HCT116 (cell line): ENCODE measurements at regions not wholly inside any gene's neighbourhood (a gene's known extent, or its start where the extent isn't known, plus 50 kb on each side); places are given as distances from the start of the nearest gene placed in this dataset.

ENCODE experiments used
- ATAC-seq: fragments of 200-7000 bp; cut with Tn5 transposase; 2 replicates; pipeline ENCODE4 v1.9.1; 2020; ENCODE audit warnings: mild to moderate bottlenecking, moderate library complexity
- BruUV-seq: library from RNA; stranded (reverse); fragments of 400-500 nt; replicated peaks from 2 replicates; lab custom pipeline; 2021; lab: Mats Ljungman, UMichigan
- CTCF ChIA-PET: fragments of 300-600 bp; sonication (Branson Sonifier 250); formaldehyde crosslinking; loops from one replicate; lab custom pipeline; 2021; ENCODE audit warnings: antibody characterized with exemption; lab: Charles Lee
- POLR2A ChIA-PET: fragments of 300-600, 350-600 bp; sonication (Branson Sonifier 250); formaldehyde crosslinking; loops from one replicate; lab custom pipeline; 2021; ENCODE audit warnings: antibody characterized with exemption; lab: Charles Lee
- RAD21 ChIA-PET, 2 experiments: fragments of 300-600 bp; sonication (Branson Sonifier 250); formaldehyde crosslinking; loops; one replicate each; lab custom pipeline; 2023; ENCODE audit warnings: low total read pairs in 2 of 2; ENCODE audit not compliant: uncharacterized antibody in 2 of 2, unreplicated experiment in 2 of 2, low non-redundant PET in 1 of 2; lab: Charles Lee
- DNase-seq: peaks from one replicate; pipeline ENCODE4 v3.0.0-alpha.2; 2010; ENCODE audit warnings: low read depth, low spot score
- H2AFZ ChIP-seq: fragments of 200-600 bp; shearing (Covaris generic), sonication (generic); 2 replicates; pipeline ENCODE4 v1.6.1; 2017; ENCODE audit warnings: low read depth, mixed run types, mixed read lengths, antibody characterized with exemption, low read length; ENCODE audit not compliant: poor library complexity, severe bottlenecking
- H3K27ac ChIP-seq: 2 replicates; pipeline ENCODE4 v1.5.1; 2012; ENCODE audit warnings: low read depth, low read length
- H3K27me3 ChIP-seq: fragments of 200-600 bp; sonication (generic); 2 replicates; pipeline ENCODE4 v1.6.1; 2016; ENCODE audit warnings: mixed run types, low read length, mixed read lengths; ENCODE audit not compliant: insufficient read depth
- H3K36me3 ChIP-seq, 2 experiments: fragments of 200-500 bp in 1 of 2; fragments of 200-600 bp in 1 of 2; sonication (Bioruptor generic) in 1 of 2; sonication (generic) in 1 of 2; 2 replicates each; pipeline versions ENCODE4 v1.5.1 to v1.6.1; 2014 to 2016; ENCODE audit warnings: low read length in 2 of 2, inconsistent platforms in 1 of 2, mixed read lengths in 1 of 2, mixed run types in 1 of 2; ENCODE audit not compliant: insufficient read depth in 2 of 2, control insufficient read depth in 1 of 2
- H3K4me1 ChIP-seq, 2 experiments: fragments of 200-600 bp in 1 of 2; sonication (generic) in 1 of 2; 2 replicates each; pipeline versions ENCODE4 v1.5.1 to v1.6.1; 2012 to 2017; ENCODE audit warnings: low read length in 2 of 2, inconsistent platforms in 1 of 2, mild to moderate bottlenecking in 1 of 2, mixed read lengths in 1 of 2, mixed run types in 1 of 2, moderate library complexity in 1 of 2; ENCODE audit not compliant: insufficient read depth in 2 of 2, control insufficient read depth in 1 of 2
- H3K4me2 ChIP-seq: fragments of 200-600 bp; sonication (generic); 2 replicates; pipeline ENCODE4 v1.6.1; 2017; ENCODE audit warnings: mixed run types, low read length, mixed read lengths
- H3K4me3 ChIP-seq, 2 experiments: fragments of 200-600 bp in 1 of 2; sonication (generic) in 1 of 2; replicated peaks in 1 of 2; 2 replicates each; pipeline ENCODE4 v1.5.1; 2011 to 2016; ENCODE audit warnings: low read length in 2 of 2, control low read depth in 1 of 2, low read depth in 1 of 2, mild to moderate bottlenecking in 1 of 2, mixed read lengths in 1 of 2, mixed run types in 1 of 2
- H3K79me2 ChIP-seq: fragments of 200-600 bp; sonication (generic); 2 replicates; pipeline ENCODE4 v1.6.1; 2017; ENCODE audit warnings: mild to moderate bottlenecking, mixed run types, low read length, moderate library complexity, mixed read lengths; ENCODE audit not compliant: insufficient read depth
- H3K9ac ChIP-seq: fragments of 200-600 bp; sonication (generic); 2 replicates; pipeline ENCODE4 v1.6.1; 2016; ENCODE audit warnings: low read length, mixed read lengths
- H3K9me2 ChIP-seq: fragments of 200-600 bp; sonication (generic), shearing (Covaris generic); 2 replicates; pipeline ENCODE4 v1.6.1; 2017; ENCODE audit warnings: mixed run types, mild to moderate bottlenecking, moderate library complexity; ENCODE audit not compliant: insufficient read depth
- H3K9me3 ChIP-seq, 2 experiments: fragments of 200-500 bp in 1 of 2; fragments of 200-600 bp in 1 of 2; sonication (Bioruptor generic) in 1 of 2; sonication (generic) in 1 of 2; 2 replicates each; pipeline ENCODE4 v1.6.1; 2014 to 2017; ENCODE audit warnings: low read length in 2 of 2, mixed read lengths in 2 of 2, inconsistent platforms in 1 of 2, low read depth in 1 of 2, mild to moderate bottlenecking in 1 of 2, mixed run types in 1 of 2, moderate library complexity in 1 of 2; ENCODE audit not compliant: control insufficient read depth in 1 of 2, insufficient read depth in 1 of 2
- H4K20me1 ChIP-seq: fragments of 200-600 bp; sonication (generic), shearing (Covaris generic); 2 replicates; pipeline ENCODE4 v1.6.1; 2017; ENCODE audit warnings: mixed run types, mild to moderate bottlenecking, moderate library complexity; ENCODE audit not compliant: insufficient read depth
- CBX3 ChIP-seq: IDR thresholded peaks from 2 replicates; pipeline ENCODE4 v1.6.1; 2012; ENCODE audit warnings: low read depth
- CEBPB ChIP-seq: IDR thresholded peaks from 2 replicates; pipeline ENCODE4 v1.6.1; 2012; ENCODE audit warnings: low read depth
- EGR1 ChIP-seq: IDR thresholded peaks from 2 replicates; pipeline ENCODE4 v1.6.1; 2012; ENCODE audit warnings: low read depth
- EZH2 ChIP-seq: fragments of 200-600 bp; sonication (generic); IDR thresholded peaks from 2 replicates; pipeline ENCODE4 v1.6.1; 2017; ENCODE audit warnings: antibody characterized with exemption, mixed run types
- EZH2phosphoT487 ChIP-seq: fragments of 200-600 bp; IDR thresholded peaks from 2 replicates; pipeline ENCODE4 v1.6.1; 2018; ENCODE audit warnings: antibody characterized with exemption, borderline replicate concordance
- JUND ChIP-seq: IDR thresholded peaks from 2 replicates; pipeline ENCODE4 v1.6.1; 2012
- POLR2A ChIP-seq: IDR thresholded peaks from 2 replicates; pipeline ENCODE4 v1.7.0; 2011; ENCODE audit warnings: borderline replicate concordance; ENCODE audit not compliant: insufficient read depth, insufficient read length; ENCODE audit errors: extremely low read depth
- POLR2AphosphoS5 ChIP-seq: IDR thresholded peaks from 2 replicates; pipeline ENCODE4 v1.6.1; 2011; ENCODE audit warnings: mild to moderate bottlenecking, low read depth, low read length, moderate library complexity
- REST ChIP-seq: IDR thresholded peaks from 2 replicates; pipeline ENCODE4 v1.6.1; 2012; ENCODE audit warnings: low read depth
- SIN3A ChIP-seq: IDR thresholded peaks from 2 replicates; pipeline ENCODE4 v1.6.1; 2012; ENCODE audit warnings: low read depth
- SP1 ChIP-seq: IDR thresholded peaks from 2 replicates; pipeline ENCODE4 v1.6.1; 2012; ENCODE audit warnings: low read depth
- YY1 ChIP-seq: IDR thresholded peaks from 2 replicates; pipeline ENCODE4 v1.6.1; 2011; ENCODE audit warnings: low read length, low read depth, moderate library complexity, mild to moderate bottlenecking; ENCODE audit not compliant: insufficient replicate concordance; ENCODE audit errors: extremely low read depth
- ZFX ChIP-seq: fragments of 450-650 bp; IDR thresholded peaks from 2 replicates; pipeline ENCODE4 v1.6.1; 2017
- ZNF274 ChIP-seq: fragments of 200-500 bp; sonication (Bioruptor generic); IDR thresholded peaks from 2 replicates; pipeline ENCODE4 v1.6.1; 2014; ENCODE audit warnings: mild to moderate bottlenecking, low read depth, low read length, inconsistent platforms
- intact Hi-C: fragments of 100-400 bp; cut with micrococcal nuclease; formaldehyde crosslinking; loops from 2 replicates; pipeline ENCODE4 v1.10.0; 2022
- TF ChIP-seq, protein P1 (sequence below): IDR thresholded peaks from 2 replicates; pipeline ENCODE4 v1.6.1; 2012
- TF ChIP-seq, protein P2 (sequence below): IDR thresholded peaks from 2 replicates; pipeline ENCODE4 v1.6.1; 2012
- TF ChIP-seq, protein P3 (sequence below), 3 experiments: fragments of 200-600 bp in 1 of 3; sonication (generic) in 1 of 3; IDR thresholded peaks in 2 of 3; conservative IDR thresholded peaks in 1 of 3; 2 replicates each; pipeline ENCODE4 v1.5.1; 2012 to 2017; ENCODE audit warnings: low read depth in 2 of 3, low read length in 2 of 3, antibody characterized with exemption in 1 of 3, borderline replicate concordance in 1 of 3, control low read depth in 1 of 3, mild to moderate bottlenecking in 1 of 3, mixed read lengths in 1 of 3, mixed run types in 1 of 3, moderate library complexity in 1 of 3; ENCODE audit not compliant: insufficient read depth in 1 of 3

- Histone ChIP-seq H3K27ac (no peak overlapping the region), H3K4me3 (no peak overlapping the region), H3K4me1 (no peaks in the 10 kb centered on the region), H3K79me2 (no peaks in the 10 kb centered on the region), H4K20me1 (no peaks in the 10 kb centered on the region), H3K9ac (no peak overlapping the region), H2AFZ (no peak overlapping the region), H3K4me2 (no peak overlapping the region), H3K36me3 (no peaks in the 10 kb centered on the region), H3K9me2 (no peaks in the 10 kb centered on the region), H3K27me3 (0 out of 2 replicates have a peak, but pooled peaks cover 4% of the 10 kb centered on the region), H3K9me3 (no peaks in the 10 kb centered on the region)
- ChIA-PET RAD21 (no interaction called here), CTCF (no interaction called here), POLR2A (no interaction called here)
- intact Hi-C loops, result no loop called here
- DNase-seq (no peak), ATAC-seq (no peak)
- TF ChIP-seq EZH2 (no peak), JUND (no peak), YY1 (no peak), CEBPB (no peak), ZFX (no peak), SIN3A (no peak), ZNF274 (no peak)
- TF ChIP-seq, protein P1, sequence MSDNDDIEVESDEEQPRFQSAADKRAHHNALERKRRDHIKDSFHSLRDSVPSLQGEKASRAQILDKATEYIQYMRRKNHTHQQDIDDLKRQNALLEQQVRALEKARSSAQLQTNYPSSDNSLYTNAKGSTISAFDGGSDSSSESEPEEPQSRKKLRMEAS, result no peak
- no TSS peak for BruUV-seq
Measured at GRCh38 chr1:208326033-208326432, 81.8 kb upstream of the PLXNA2 start.

GRCh38 chr1:208329300-208329699 lies 85.1 kb upstream of the PLXNA2 start:
- no peak for DNase-seq
- POLR2A ChIA-PET, result no interaction called here
- H3K9me2 ChIP-seq, result no peaks in the 10 kb centered on the region
- H3K27ac ChIP-seq, result no peak overlapping the region
- H4K20me1 ChIP-seq, result no peaks in the 10 kb centered on the region
- intact Hi-C loops, result no loop called here
- BruUV-seq, result no TSS peak
- H3K36me3 ChIP-seq, result no peaks in the 10 kb centered on the region
- H3K4me2 ChIP-seq, result no peak overlapping the region
- CTCF ChIA-PET, result no interaction called here
- no peak for ATAC-seq
- H3K27me3 ChIP-seq, result 0 out of 2 replicates have a peak, but pooled peaks cover 15% of the 10 kb centered on the region
- no peak overlapping the region for H2AFZ ChIP-seq
- H3K9ac ChIP-seq, result no peak overlapping the region
- no peaks in the 10 kb centered on the region for H3K79me2 ChIP-seq
- RAD21 ChIA-PET, result no interaction called here
- H3K9me3 ChIP-seq, result no peaks in the 10 kb centered on the region
- no peaks in the 10 kb centered on the region for H3K4me1 ChIP-seq
- H3K4me3 ChIP-seq, result no peak overlapping the region
- TF ChIP-seq, protein P2, sequence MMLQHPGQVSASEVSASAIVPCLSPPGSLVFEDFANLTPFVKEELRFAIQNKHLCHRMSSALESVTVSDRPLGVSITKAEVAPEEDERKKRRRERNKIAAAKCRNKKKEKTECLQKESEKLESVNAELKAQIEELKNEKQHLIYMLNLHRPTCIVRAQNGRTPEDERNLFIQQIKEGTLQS, result no peak
- no peak for TF ChIP-seq SIN3A
- no peak for TF ChIP-seq EZH2
- TF ChIP-seq POLR2A, result no peak
- no peak for TF ChIP-seq EGR1
- no peak for TF ChIP-seq CBX3
- no peak for TF ChIP-seq POLR2AphosphoS5
- TF ChIP-seq, protein P3, sequence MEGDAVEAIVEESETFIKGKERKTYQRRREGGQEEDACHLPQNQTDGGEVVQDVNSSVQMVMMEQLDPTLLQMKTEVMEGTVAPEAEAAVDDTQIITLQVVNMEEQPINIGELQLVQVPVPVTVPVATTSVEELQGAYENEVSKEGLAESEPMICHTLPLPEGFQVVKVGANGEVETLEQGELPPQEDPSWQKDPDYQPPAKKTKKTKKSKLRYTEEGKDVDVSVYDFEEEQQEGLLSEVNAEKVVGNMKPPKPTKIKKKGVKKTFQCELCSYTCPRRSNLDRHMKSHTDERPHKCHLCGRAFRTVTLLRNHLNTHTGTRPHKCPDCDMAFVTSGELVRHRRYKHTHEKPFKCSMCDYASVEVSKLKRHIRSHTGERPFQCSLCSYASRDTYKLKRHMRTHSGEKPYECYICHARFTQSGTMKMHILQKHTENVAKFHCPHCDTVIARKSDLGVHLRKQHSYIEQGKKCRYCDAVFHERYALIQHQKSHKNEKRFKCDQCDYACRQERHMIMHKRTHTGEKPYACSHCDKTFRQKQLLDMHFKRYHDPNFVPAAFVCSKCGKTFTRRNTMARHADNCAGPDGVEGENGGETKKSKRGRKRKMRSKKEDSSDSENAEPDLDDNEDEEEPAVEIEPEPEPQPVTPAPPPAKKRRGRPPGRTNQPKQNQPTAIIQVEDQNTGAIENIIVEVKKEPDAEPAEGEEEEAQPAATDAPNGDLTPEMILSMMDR (IDR thresholded peaks at IDR 0.05 in 2 of 3, conservative IDR thresholded peaks at IDR 0.05 in 1 of 3; ENCODE audit: borderline replicate concordance in 1 of 3, insufficient read depth in 1 of 3, low read depth in 2 of 3, low read length in 2 of 3), result no peak
- TF ChIP-seq EZH2phosphoT487, result no peak
- TF ChIP-seq REST, result no peak
- TF ChIP-seq CEBPB, result no peak
- TF ChIP-seq SP1, result no peak
- TF ChIP-seq YY1, result no peak
